Activated gamma-delta T cell treated with Interleukin-2 at 50 U/mL for 16 hours (primary cell): ENCODE measurements at regions not wholly inside any gene's neighbourhood (a gene's known extent, or its start where the extent isn't known, plus 50 kb on each side); places are given as distances from the start of the nearest gene placed in this dataset.

Experiments
- DNase-seq: peaks from one replicate; pipeline ENCODE4 v3.0.0-alpha.2; 2020

- no peak for DNase-seq
These were observed 209.9 kb upstream of the DMRT1 start for GRCh38 chr9:631596-631995.

GRCh38 chr9:633461-633860, 208.0 kb upstream of the DMRT1 start:
- DNase-seq, result no peak

DNA sequence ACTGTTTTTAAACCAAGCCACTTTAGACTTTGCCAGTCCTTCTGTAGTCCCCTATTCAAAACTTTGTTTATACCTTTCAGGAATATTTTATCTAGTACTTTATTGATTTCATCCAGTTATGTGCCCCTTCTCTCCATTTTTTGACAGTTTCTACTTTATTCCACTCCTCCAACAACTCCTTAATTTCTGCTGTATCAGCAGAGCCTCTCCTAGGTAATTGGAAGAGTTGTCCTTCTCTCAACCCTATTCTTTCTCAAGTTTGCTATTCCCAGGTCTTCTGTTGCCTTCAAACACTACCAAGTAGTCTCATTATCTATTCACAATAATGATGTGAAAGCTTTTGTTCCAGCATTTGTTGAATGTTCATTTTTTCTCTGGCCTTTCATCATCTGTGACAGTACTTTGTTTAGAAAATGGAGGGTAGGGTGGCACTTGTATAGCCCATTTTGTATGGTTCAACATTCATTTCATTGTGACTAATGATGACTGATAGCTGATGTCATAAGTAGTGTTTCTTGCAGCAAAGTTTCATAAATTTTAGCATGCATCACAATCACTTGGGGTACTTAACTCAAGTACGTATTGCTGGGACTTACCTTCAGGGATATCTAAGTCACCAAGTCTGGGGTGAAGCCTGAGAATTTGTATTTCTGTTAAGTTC, 204.4 kb upstream of the DMRT1 start:
- DNase-seq, result no peak

DNA sequence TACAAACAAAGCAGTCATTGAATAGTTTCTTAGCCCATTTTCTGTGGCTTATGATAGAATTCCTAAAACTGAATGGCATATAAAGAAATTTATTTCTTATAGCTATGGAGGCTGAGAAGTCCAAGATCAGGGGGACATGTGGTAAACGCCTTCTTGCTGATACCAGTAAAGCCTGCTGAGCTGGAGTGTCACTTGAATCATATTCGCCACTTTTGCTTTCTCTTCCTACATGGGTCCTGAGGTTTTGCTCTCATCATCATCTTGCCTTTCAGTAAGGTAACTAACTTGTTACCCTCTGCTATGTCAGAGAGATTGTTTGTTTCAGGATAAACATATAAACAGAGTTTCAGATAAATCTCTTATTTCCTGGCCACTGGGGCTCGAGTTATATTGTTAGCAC, 203.3 kb upstream of the DMRT1 start:
- no peak for DNase-seq

DNA sequence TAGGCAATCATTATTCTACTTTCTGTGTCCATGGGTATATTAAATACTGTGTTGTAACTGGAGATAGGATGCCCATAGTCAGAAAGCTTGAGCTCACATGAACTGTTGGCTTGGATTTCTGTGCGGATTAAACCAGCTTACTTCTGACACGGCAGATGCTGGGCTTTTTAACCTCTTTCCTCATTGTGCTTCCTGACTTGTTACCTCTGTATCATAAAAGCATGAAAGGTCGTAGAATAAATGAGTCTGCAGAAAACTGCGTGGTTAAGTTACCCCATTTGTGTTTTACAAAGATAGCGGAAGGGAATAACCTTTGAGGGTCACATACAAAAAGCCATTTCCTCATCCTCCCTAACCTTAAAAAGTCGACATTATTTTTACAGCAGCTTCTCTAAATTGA, 199.5 kb upstream of the DMRT1 start:
- DNase-seq, result no peak

DNA sequence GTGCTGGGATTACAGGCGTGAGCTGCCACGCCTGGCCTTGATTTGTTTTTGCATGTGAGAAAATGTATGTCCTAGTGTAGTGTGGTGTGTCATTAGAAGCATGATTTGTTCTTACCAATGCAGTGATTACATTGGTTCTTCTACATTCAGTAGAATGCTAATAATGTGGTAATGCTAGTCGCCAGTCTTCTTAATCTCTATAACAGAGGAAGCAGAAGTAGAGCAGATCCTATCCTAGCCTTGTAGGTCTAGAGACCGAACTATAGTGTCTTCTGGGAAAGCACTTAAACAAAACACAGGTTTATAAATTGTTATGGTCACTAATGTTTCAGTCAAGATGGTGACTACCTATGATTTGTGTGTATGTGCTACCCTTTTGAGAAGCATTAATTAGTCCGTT, 197.5 kb upstream of the DMRT1 start:
- no peak for DNase-seq

DNA sequence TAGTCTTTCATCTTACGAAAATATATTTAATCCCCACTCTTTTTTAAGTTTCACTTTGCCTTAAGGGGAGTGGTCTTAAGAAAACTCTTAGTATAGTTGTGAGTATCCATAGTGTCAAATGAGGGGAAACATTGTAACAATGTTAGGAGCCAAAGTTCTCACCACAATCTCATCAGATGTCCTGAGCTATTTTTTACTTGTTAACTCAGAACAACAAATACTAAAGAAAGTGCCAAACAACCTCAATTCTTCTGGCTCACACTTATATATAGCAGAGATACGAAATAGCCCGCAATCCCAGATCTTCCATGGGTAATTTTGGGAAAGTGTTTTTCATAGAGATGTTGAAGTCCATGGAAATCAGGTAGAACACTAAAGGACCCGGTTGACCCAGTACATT, 194.0 kb upstream of the DMRT1 start:
- DNase-seq, result no peak

DNA sequence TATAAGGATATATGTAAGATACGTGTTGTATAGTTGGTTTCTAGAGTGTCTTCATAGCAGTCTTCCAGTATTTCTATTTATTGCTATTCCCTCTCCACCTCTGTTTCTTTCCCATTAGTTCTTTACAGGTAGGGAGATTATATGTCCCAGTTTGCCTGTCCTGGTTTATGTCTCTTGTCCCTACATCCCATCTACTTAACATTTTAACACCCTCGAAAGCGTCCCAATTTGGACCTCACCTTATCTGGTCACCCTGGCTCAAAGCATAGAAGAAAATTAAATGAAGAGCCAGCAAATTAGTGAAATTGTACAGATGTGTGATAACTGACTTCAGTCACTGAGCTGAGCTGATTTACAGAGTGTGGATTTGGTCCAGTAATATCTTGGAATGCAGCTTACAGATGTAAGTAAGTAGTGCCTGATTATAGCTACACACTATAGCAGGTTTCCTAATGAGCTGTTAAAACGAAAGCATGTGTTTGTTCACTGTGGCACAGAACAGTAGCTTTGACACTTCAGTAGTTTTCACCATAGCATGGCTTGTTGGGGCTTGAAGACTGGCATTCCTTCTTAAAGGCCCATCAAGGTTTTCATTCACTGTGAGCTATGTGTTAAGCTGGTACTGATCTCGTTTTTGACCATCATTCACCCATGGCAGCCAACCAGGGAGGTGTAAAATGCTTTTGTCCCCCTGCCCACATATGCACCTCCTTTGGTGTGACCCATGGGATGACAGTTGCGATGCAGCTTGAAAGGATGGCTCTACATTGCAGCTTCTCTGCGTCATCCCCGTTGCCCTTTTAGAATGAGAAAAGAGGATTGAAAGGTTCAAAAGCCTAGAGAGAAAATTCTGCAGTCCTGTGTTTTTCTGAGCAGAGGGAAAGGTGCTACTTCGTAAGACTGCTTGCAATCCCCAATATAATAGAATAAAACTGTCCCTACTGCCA, 192.1 kb upstream of the DMRT1 start:
- DNase-seq, result no peak

- DNase-seq, result no peak
These were observed 191.1 kb upstream of the DMRT1 start for GRCh38 chr9:650362-650761.

- no peak for DNase-seq
These were observed 190.1 kb upstream of the DMRT1 start for GRCh38 chr9:651371-651770.

- DNase-seq, result no peak
These were observed 188.6 kb upstream of the DMRT1 start for GRCh38 chr9:652914-653313.

- no peak for DNase-seq
These were observed 188.1 kb upstream of the DMRT1 start for GRCh38 chr9:653421-653820.

DNA sequence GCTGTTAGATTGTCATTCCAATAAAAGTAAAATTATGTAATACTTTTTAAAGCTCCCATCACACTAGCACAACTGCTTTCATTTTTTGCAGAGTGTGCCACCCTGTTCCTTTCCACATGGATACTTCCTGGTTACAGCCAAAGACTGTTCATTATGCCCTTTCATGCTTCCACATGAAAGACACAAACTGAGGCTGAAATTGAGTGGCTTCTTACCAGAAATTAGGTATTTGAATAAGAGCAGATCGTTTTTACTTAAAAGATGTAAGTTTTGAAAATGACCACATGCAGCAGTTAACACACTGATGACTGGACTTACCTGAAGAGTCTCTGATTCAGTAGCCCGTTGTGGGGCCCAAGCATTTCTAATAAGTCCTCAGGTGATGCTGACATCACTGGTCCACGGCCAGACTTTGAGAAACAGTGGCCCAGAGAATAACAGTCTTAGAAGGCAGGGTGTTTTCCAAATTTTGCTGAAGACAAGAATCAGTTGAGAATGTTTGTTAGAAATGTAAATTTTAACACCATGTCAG, 187.6 kb upstream of the DMRT1 start:
- DNase-seq, result no peak

- DNase-seq, result no peak
These were observed 185.6 kb upstream of the DMRT1 start for GRCh38 chr9:655875-656274.

DNA sequence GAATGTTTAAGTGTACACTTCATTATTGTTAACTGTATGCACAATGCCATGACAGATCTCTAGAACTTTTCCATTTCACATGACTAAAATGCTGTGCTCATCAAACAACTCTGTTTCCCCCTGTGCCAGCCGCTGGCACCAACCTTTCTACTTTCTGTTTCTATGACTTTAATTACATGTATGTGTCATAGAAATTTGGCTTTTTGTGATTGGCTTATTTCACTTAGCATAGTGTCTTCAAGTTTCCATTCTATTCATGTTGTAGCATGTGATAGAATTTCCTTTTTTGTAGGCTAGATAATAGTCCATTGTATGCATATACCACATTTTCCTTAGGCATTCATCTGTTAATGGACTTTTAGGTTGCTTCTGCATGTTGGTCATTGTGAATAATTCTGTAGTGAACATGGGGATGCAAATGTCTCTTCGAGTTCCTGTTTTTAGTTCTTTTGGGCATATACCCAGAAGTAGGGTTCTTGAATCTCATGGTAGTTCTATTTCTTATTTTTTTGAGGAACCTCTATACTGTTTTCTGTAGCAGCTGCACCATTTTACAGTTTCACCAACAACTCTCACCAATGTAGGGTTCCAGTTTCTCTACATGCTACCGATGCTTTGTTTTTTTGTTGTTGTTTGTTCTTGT, 184.4 kb upstream of the DMRT1 start:
- DNase-seq, result no peak

DNA sequence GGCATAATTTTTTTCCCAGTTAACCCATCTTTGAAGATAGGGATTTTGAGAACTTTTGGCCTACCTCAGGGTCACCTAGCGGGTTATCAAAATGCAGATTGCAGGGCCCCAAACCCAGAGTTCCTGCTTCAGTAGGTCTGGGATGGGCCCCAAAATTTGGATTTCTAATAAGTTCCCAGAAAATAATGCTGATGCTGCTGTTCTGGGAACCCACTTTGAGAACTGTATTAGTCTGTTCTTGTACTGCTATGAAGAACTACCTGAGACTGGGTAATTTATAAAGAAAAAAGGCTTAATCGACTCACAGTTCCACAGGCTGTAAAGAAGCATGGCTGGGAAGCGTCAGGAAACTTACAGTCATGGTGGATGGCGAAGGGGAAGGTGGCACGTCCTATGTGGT, 182.2 kb upstream of the DMRT1 start:
- DNase-seq, result no peak

DNA sequence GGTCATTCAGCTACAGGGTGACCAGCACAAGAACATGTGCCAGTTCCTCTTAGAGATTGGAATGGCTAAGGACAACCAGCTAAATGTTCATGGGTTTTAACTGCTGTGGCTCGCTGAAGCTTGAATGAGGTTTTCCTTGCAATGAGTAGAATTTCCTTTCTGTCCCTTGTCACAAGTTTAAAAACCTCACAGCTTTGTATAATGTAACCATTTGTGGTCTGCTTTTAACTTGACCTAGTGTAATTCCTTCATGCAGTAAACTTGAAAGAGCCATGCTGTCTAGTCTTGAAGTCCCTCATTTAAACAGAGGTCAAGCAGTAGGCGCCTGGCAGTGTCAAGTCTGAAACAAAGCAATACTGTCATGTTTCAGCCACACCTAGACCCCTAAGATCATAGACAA, 181.3 kb upstream of the DMRT1 start:
- no peak for DNase-seq

DNA sequence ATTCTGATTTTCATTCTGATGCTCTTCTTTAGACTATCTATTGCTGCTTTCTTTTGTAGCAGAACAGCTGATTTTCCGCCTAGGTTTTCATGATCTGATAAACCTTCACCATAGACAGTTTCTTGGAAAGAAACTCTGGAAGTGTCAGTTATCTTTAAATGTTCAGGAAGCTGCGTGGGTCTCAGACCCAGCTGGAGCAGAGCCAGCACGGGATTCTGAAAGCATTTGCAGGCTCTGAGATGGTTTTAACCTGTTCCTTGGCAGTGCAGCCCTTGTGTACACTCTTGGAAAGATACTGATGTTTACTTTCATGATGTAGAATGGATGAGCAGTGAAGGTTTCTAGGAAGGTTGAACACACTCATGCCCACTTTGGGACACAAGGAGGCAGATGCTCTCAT, 178.0 kb upstream of the DMRT1 start:
- DNase-seq, result no peak

- no peak for DNase-seq
These were observed 176.2 kb upstream of the DMRT1 start for GRCh38 chr9:665296-665695.

DNA sequence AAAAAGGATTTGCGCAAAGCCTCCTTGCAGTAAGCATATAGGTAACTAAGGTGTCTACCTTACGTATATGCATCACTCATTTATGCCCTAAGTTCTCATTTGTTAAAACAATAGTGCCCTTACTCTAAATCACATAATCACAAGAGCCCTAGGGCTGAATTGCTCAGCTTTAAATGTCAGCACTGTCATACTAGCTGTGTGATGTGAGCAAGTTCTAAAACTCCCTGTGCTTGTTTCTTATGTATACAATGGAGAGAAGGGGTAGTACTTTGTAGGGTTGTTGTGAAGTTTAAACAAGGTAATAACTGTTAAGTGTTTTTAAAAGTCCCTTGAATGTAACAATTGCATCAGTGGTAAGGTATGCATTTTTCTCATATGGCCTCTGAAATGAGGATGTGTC, 169.5 kb upstream of the DMRT1 start:
- no peak for DNase-seq

- no peak for DNase-seq
These were observed 168.6 kb upstream of the DMRT1 start for GRCh38 chr9:672851-673250.

DNA sequence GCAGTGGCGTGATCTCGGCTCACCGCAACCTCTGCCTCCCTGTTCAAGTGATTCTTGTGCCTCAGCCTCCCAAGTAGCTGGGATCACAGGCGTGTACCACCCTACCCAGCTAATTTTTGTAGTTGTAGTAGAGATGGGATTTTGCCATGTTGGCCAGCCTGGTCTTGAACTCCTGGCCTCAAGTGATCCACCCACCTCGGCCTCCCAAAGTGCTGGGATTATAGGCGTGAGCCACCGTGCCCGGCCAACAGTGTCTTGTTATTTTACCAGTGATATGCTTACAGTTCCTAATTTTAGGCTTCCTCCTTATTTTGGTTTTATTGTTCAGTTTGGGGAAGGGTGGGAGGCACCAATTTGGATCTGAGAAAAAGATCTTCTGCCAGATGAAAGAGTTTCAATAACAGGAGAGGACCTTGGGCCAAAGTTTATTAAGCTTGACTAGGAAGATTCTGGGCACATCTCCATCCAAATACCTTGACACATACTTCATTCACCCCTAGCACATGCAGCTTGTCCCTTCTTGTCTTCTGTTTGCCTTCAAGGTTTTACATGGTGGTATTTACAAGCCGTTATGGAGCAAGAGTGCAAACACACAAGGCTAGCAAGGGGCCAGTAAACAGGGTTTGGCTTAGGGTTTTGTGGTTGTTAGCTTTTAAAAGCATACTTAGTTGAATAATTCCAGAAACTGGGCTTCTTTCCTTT, 168.1 kb upstream of the DMRT1 start:
- no peak for DNase-seq

DNA sequence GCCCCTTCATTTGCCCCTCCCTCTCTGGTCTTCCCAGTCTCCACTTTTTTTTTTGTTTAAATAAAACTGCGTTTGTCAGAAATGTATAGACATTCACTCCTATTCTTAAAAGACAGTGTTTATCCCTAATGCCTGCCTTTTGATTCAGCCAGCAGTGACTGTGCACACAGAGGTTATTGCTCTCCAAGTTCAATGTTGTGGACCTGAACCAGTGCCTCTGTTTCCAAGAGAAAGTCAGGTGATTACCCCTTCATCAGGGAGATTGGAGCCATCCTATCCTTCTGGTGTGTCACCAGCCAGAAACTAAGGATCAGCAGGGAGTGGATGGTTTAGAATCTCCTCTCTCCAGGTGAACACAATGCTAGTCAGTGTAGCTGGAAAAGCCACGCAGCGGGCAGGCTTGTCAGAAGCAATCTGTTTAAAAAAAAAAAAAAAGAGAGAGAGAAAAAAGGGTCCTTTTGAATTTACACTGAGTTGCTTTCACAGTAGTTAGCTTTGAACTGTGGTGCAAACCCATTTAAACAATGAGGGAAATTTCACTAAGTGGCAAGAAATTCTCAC, 167.5 kb upstream of the DMRT1 start:
- DNase-seq, result no peak
